ENCODE measurements at regions not wholly inside any gene's neighbourhood (a gene's known extent, or its start where the extent isn't known, plus 50 kb on each side); places are given as distances from the start of the nearest gene placed in this dataset.

GRCh38 chr2:59004621-59005020, 763.5 kb upstream of the FANCL start:
- TF ChIP-seq EZH2 (optimal IDR thresholded peaks at IDR 0.05; ENCODE audit: low read depth, low read length): no peak
- TF ChIP-seq, protein P1, sequence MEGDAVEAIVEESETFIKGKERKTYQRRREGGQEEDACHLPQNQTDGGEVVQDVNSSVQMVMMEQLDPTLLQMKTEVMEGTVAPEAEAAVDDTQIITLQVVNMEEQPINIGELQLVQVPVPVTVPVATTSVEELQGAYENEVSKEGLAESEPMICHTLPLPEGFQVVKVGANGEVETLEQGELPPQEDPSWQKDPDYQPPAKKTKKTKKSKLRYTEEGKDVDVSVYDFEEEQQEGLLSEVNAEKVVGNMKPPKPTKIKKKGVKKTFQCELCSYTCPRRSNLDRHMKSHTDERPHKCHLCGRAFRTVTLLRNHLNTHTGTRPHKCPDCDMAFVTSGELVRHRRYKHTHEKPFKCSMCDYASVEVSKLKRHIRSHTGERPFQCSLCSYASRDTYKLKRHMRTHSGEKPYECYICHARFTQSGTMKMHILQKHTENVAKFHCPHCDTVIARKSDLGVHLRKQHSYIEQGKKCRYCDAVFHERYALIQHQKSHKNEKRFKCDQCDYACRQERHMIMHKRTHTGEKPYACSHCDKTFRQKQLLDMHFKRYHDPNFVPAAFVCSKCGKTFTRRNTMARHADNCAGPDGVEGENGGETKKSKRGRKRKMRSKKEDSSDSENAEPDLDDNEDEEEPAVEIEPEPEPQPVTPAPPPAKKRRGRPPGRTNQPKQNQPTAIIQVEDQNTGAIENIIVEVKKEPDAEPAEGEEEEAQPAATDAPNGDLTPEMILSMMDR (IDR thresholded peaks at IDR 0.05; ENCODE audit: low read length): no peak
- TF ChIP-seq EZH2phosphoT487 (IDR thresholded peaks at IDR 0.05; ENCODE audit: low read length): no peak

All from MM.1S (cell line).